ENCODE measurements at regions not wholly inside any gene's neighbourhood (a gene's known extent, or its start where the extent isn't known, plus 50 kb on each side); places are given as distances from the start of the nearest gene placed in this dataset.

GRCh38 chr2:43085929-43086328 is 140.5 kb downstream of the ZFP36L2 start:
- no peak for TF ChIP-seq POLR2A (IDR thresholded peaks at IDR 0.05; ENCODE audit: low read depth, low read length)
- no peak for TF ChIP-seq POLR2AphosphoS5 (IDR thresholded peaks at IDR 0.05; ENCODE audit: low read depth, low read length)
- no peak for TF ChIP-seq TAF1 (IDR thresholded peaks at IDR 0.05; ENCODE audit: low read depth, low read length)
